Activated CD4-positive, alpha-beta T cell treated with anti-CD3 and anti-CD28 coated beads for 48 hours (primary cell): ENCODE measurements at regions not wholly inside any gene's neighbourhood (a gene's known extent, or its start where the extent isn't known, plus 50 kb on each side); places are given as distances from the start of the nearest gene placed in this dataset.

Source experiments
- DNase-seq: peaks from one replicate; pipeline ENCODE4 v3.0.0-alpha.2; 2020

DNA sequence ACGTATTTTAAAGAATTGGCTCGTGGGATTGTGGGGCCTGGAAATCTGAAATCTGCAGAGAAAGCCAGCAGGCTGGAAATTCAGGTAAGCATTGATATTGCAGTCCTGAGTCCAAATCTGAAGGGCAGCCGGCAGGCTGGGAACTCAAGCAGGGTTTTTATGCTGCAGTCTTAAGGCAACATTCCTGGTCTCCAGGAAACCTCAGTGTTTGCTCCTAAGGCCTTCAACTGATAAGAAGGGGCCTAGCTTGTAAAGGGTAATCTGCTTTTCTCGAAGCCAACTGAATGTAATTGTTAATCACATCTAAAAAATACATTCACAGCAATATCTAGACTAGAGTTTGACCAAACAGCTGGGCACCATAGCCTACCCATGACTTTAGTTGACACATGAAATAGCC lies 154.4 kb downstream of the EFNB2 start:
- no peak for DNase-seq

- DNase-seq: no peak
Observed at GRCh38 chr13:106377931-106378662, 157.4 kb downstream of the EFNB2 start.

GRCh38 chr13:106377341-106377740 lies 158.1 kb downstream of the EFNB2 start:
- DNase-seq: no peak

GRCh38 chr13:106376401-106377112 lies 158.9 kb downstream of the EFNB2 start:
- DNase-seq: peak; percentile 23

DNA sequence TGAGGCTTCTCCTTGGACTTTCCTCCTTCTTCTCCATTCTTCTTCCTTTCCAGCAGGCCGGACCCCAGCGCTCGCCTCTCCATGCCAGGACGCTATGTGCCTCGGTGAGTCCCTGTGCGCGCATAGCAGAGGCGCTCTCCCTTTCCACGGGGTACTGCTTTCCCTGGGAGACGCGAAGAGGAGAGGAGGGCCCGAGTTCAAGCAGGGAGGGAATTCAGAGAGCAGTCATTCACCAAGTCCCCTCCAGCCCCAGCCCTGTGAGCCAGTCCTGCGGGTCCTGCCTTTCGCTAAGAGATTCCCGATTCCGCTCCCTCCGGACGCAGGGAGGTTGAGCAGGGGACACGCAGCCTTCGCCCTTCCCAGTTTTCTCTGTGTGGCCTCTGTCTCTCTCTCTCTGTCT lies 160.4 kb downstream of the EFNB2 start:
- no peak for DNase-seq

- no peak for DNase-seq
Observed at GRCh38 chr13:106374631-106375030, 160.8 kb downstream of the EFNB2 start.

DNA sequence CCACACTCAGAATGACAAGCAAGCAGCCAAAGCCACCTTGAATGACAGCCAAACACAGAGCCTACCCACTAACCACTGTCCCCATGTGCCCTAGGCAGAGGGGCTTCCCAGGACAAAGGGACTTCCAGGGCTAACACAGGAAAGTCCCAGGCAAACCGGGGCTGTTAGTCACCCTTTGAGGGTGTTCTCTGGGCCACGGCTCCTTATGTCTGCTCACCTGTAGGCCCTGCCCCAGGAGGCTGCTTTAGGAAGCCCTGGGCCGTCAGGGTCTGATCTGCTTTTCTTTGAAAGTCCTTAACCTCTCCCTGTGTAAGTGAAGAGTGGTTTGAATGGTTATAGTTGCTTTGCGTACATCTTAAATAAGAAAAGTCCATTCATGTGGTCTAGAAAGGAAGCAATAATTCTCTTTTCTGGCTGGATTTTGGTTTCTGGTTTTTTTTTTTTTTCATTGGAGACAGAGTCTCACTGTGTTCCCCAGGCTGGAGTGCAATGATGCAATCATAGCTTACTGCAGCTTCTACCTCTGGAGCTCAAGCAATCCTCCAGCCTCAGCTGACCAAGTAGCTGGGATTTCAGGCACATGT lies 161.4 kb downstream of the EFNB2 start:
- peak; percentile 9 for DNase-seq

GRCh38 chr13:106373304-106373988 lies 162.0 kb downstream of the EFNB2 start:
- DNase-seq: no peak

DNA sequence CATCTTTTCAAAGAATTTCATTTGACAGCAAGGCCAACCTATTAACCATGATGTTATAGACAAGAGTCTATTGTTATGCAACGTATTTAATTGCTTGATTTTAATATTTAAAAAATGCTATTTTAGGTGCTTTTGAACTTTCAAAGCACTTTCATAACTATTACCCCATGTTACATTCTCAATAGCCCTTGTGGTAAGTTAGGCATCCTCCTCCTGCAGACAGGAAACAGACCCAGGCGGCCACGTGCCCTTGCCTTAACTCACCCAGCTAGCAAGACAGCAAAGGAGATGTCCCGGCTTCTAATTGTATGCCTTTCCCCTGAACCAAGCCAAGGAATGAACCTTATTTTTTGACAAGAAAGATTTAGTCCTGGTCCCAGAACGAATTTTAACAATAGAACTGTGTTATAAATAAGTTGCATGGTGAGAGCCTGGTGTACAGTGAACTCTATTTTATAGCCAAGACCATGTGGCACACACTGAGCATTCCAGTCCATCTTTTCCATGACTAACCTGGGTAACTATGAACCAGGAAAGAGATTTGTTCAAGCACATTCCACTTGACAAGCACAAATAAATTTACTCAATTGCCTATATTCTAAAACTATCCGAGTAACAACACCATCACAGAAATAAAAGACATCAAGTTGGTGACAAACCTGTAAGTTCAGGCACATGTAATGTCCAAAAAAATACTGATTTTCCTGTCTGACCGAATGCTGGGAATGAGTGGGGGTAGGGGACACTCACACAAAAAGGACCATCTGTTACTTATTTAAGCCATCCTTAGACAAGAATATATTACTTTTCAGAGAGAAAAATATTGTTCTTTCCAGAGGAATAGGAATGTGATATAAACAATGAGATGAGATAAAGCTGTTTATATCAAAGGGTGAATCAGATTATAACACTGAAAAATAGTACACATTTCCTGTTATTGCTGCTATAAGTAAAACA lies 163.0 kb downstream of the EFNB2 start:
- DNase-seq: no peak

DNA sequence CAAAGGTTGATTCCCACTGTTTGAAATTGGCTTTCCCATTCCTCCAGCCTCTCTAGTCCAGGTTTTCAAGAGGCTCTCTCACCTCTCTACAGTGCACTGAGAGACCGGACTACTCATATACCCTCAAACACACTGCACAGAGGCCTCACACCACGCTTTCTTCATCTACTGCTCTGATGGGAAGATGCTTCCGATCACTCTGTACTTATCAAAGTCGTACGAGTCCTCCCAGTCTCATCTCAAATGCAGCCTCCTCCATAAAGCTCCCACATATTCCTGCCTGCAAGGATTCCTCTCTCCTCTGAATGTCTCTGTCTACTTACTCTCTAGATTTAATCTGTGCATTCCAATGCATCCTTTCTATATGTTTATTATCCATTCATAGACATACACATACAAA lies 164.4 kb downstream of the EFNB2 start:
- no peak for DNase-seq

GRCh38 chr13:106369858-106370257 lies 165.6 kb downstream of the EFNB2 start:
- no peak for DNase-seq

DNA sequence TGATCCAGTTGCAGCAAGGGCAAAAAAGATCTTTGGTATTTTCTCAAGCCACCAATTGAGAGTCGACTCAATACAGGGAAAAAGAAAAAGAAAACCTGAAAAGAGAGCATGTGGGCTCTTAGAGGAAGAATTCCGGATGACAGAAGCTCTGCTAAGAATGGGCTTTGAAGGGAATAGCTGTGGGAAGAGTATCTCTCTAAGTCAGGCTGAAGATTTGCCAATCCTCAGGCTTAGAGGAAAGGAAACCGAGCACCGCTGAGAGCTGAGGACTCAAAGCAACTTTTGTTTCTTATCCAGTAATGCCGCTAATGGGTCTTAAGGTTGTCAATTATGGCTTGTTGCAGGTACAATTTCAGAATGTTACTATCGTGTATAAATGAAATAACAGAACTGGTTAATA lies 166.4 kb downstream of the EFNB2 start:
- DNase-seq: no peak

GRCh38 chr13:106367361-106367971 lies 168.0 kb downstream of the EFNB2 start:
- DNase-seq: no peak

DNA sequence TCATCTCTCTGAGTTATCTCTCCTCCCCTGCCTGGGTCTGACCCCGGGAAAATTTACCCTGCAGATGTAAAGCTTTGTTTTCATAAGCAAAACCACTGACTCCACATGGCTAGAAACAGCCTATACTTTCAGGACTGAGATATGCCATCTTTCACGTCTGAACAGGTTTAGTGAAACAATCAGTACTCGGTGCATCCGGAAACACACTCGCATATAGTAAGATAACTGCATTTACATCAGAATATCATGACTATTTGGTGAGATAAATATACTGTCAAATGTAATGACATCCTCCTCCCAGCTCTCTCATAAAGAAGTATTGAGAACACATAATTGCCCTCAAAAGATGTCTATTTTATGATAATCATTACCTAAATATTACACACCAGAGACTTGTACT lies 172.8 kb downstream of the EFNB2 start:
- no peak for DNase-seq

- no peak for DNase-seq
Observed at GRCh38 chr13:106361621-106362020, 173.8 kb downstream of the EFNB2 start.

DNA sequence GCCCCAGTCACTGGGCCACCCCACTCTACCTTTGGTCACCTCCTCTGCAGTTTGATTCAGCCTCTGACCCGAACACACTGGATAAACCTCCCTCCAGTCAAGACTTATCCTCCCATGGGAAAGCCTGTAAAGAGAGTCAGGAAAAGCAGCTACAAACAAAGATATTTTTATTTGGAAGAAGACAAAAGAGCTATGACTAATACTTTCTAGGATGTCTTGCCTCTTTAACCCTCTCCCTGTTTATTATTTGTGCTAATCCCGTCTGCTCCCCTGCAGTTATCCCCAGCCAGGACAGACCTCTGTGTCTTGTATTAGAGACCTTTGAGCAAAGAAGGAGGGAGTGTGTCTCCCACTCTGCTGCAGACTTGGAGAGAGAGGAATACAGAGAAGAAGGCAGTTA lies 178.3 kb downstream of the EFNB2 start:
- no peak for DNase-seq

DNA sequence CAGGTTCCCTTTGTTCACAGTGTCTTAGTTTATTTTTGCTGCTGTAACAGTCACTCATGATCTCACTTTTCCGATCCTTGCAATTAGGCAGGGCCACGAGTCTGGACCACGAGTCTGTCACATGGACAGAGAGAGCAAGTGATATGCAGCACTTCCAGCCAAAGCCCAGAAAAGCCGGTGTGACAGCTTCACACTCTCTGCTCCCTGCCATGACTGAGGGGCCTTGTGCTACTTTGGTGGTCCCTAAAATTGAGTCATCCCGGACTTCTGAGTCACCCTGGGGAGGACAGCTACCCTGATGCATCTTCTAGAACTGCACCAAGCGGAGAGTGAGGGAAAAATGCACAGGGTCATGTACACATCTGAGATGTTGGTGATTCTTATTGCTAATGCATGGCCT lies 179.6 kb downstream of the EFNB2 start:
- no peak for DNase-seq

- DNase-seq: no peak
Observed at GRCh38 chr13:106354961-106355360, 180.5 kb downstream of the EFNB2 start.

DNA sequence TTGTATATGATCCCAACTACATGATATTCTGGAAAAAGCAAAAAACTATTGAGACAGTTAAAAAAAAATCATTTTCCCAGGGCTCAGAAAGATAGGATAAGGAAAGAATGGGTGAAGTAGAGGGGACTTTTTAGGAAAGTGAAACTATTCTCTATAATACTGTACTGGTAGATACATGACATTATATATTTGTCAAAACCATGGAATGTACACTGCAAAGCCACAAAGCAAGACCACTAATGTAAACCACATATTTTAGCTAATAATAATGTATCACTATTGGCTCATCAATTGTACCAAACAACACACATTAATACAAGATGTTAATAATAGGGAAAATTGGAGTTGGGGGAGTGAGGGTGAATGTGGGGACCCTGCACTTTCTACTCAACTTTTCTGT lies 182.6 kb downstream of the EFNB2 start:
- no peak for DNase-seq

DNA sequence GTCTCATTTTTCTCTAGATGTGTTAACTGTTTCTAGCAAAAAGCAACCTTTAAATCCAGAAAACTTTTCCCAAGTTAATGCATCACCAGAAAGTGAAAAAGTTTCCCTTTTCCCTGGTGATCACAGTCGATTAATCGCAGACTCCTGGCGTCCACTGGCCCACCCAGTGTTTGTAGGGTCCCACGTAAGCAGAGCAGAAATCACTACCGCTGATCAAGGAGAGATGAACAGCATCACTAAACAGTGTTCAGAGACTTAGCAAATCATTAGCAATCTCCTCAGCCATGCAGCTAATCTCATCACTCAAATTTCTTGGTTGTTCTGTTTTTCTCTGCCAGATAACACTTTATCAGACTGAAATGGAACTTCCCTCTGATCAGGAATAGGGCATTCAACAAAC lies 184.2 kb downstream of the EFNB2 start:
- DNase-seq: no peak

DNA sequence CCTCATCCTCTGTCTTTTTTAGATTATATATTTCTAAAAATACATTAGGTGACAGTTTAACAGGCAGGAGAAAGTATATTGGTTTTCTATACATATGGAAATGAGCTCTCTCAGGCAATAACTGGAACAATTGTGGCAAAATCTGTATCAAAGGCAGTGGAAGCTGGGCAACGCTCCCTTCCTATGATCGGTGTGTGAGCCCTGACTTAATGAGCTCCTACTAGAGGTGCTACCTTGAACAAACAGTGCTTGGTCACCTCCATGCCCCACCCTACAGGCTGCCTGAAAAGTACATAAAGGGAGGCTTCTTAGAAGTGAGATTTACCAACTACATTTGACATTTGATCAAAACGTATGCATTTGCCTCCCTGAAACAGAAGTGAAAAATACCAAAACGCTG lies 185.3 kb downstream of the EFNB2 start:
- DNase-seq: no peak
